ENCODE measurements at regions not wholly inside any gene's neighbourhood (a gene's known extent, or its start where the extent isn't known, plus 50 kb on each side); places are given as distances from the start of the nearest gene placed in this dataset.

GRCh38 chr15:101543026-101543390 lies 53.5 kb upstream of the PCSK6 start:
- TF ChIP-seq EZH2 (IDR thresholded peaks at IDR 0.05) (no peak), EZH2phosphoT487 (IDR thresholded peaks at IDR 0.05) (no peak)
- TF ChIP-seq, protein P1, sequence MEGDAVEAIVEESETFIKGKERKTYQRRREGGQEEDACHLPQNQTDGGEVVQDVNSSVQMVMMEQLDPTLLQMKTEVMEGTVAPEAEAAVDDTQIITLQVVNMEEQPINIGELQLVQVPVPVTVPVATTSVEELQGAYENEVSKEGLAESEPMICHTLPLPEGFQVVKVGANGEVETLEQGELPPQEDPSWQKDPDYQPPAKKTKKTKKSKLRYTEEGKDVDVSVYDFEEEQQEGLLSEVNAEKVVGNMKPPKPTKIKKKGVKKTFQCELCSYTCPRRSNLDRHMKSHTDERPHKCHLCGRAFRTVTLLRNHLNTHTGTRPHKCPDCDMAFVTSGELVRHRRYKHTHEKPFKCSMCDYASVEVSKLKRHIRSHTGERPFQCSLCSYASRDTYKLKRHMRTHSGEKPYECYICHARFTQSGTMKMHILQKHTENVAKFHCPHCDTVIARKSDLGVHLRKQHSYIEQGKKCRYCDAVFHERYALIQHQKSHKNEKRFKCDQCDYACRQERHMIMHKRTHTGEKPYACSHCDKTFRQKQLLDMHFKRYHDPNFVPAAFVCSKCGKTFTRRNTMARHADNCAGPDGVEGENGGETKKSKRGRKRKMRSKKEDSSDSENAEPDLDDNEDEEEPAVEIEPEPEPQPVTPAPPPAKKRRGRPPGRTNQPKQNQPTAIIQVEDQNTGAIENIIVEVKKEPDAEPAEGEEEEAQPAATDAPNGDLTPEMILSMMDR (IDR thresholded peaks at IDR 0.05): no peak
